GM18507 (cell line): ENCODE measurements at regions not wholly inside any gene's neighbourhood (a gene's known extent, or its start where the extent isn't known, plus 50 kb on each side); places are given as distances from the start of the nearest gene placed in this dataset.

Experiments
- DNase-seq: peaks from one replicate; pipeline ENCODE4 v3.0.0; 2011; ENCODE audit warnings: low read depth; ENCODE audit not compliant: insufficient read length; ENCODE audit errors: extremely low spot score
- FAIRE-seq: peaks from 2 replicates; lab custom pipeline; 2011; peaks lifted over from hg19 to GRCh38; lab: Jason Lieb, UNC

- FAIRE-seq: no peak
- no peak for DNase-seq
Observed at GRCh38 chr4:176967586-176967985, 174.9 kb upstream of the VEGFC start.

- no peak for DNase-seq
- no peak for FAIRE-seq
Observed at GRCh38 chr4:176968094-176968493, 175.4 kb upstream of the VEGFC start.

GRCh38 chr4:176969011-176969410, 176.3 kb upstream of the VEGFC start:
- FAIRE-seq: no peak
- no peak for DNase-seq

GRCh38 chr4:176970853-176971252, 178.1 kb upstream of the VEGFC start:
- FAIRE-seq (no peak), DNase-seq (no peak)

- DNase-seq (no peak), FAIRE-seq (no peak)
Observed at GRCh38 chr4:176971576-176972115, 178.9 kb upstream of the VEGFC start.

- FAIRE-seq (no peak), DNase-seq (no peak)
Observed at GRCh38 chr4:176979416-176979815, 186.7 kb upstream of the VEGFC start.

GRCh38 chr4:176981074-176981473, 188.4 kb upstream of the VEGFC start:
- FAIRE-seq (no peak), DNase-seq (no peak)

- FAIRE-seq: no peak
- DNase-seq: no peak
Observed at GRCh38 chr4:176981551-176981950, 188.8 kb upstream of the VEGFC start.

GRCh38 chr4:176988226-176988625, 195.5 kb upstream of the VEGFC start:
- DNase-seq: no peak
- FAIRE-seq: no peak

GRCh38 chr4:176989186-176989585, 196.5 kb upstream of the VEGFC start:
- DNase-seq (no peak), FAIRE-seq (no peak)

- no peak for DNase-seq
- no peak for FAIRE-seq
Observed at GRCh38 chr4:176999935-177000543, 207.3 kb upstream of the VEGFC start.

- DNase-seq: no peak
- FAIRE-seq: no peak
Observed at GRCh38 chr4:177001271-177002175, 208.8 kb upstream of the VEGFC start.

GRCh38 chr4:177005674-177006230, 213.0 kb upstream of the VEGFC start:
- DNase-seq (no peak), FAIRE-seq (no peak)

- DNase-seq (no peak), FAIRE-seq (no peak)
Observed at GRCh38 chr4:177006331-177006730, 213.6 kb upstream of the VEGFC start.

- FAIRE-seq: no peak
Observed at GRCh38 chr4:177008071-177008835, 215.5 kb upstream of the VEGFC start.

GRCh38 chr4:177008836-177009501, 216.2 kb upstream of the VEGFC start:
- DNase-seq (no peak), FAIRE-seq (no peak)

More at GRCh38 chr4:177008071-177008835, 215.5 kb upstream of the VEGFC start:
- no peak for DNase-seq

- no peak for DNase-seq
- FAIRE-seq: no peak
Observed at GRCh38 chr4:177010418-177010817, 217.7 kb upstream of the VEGFC start.

GRCh38 chr4:177012918-177013545, 220.3 kb upstream of the VEGFC start:
- FAIRE-seq (no peak), DNase-seq (no peak)
